Activated CD4-positive, CD25-positive, alpha-beta regulatory T cell treated with anti-CD3 and anti-CD28 coated beads, Interleukin-2, amount 50 U/mL, for 72 hours (primary cell): ENCODE measurements at regions not wholly inside any gene's neighbourhood (a gene's known extent, or its start where the extent isn't known, plus 50 kb on each side); places are given as distances from the start of the nearest gene placed in this dataset.

ENCODE experiments used
- DNase-seq: peaks from one replicate; pipeline ENCODE4 v3.0.0; 2021

- DNase-seq, result no peak
Observed at GRCh38 chr6:108734271-108734922, 113.8 kb upstream of the ARMC2 start.

GRCh38 chr6:108735310-108736001 lies 112.8 kb upstream of the ARMC2 start:
- no peak for DNase-seq

GRCh38 chr6:108736002-108736361 lies 112.2 kb upstream of the ARMC2 start:
- DNase-seq, result no peak

GRCh38 chr6:108736832-108737231 lies 111.4 kb upstream of the ARMC2 start:
- DNase-seq, result no peak

GRCh38 chr6:108737594-108738546 lies 110.4 kb upstream of the ARMC2 start:
- no peak for DNase-seq

- no peak for DNase-seq
Observed at GRCh38 chr6:108738684-108739416, 109.4 kb upstream of the ARMC2 start.

GRCh38 chr6:108739496-108740330 lies 108.5 kb upstream of the ARMC2 start:
- no peak for DNase-seq

- no peak for DNase-seq
Observed at GRCh38 chr6:108741331-108741989, 106.8 kb upstream of the ARMC2 start.

- no peak for DNase-seq
Observed at GRCh38 chr6:108742041-108742440, 106.2 kb upstream of the ARMC2 start.

GRCh38 chr6:108744244-108744972 lies 103.8 kb upstream of the ARMC2 start:
- no peak for DNase-seq

GRCh38 chr6:108744996-108745395 lies 103.2 kb upstream of the ARMC2 start:
- no peak for DNase-seq

- DNase-seq, result no peak
Observed at GRCh38 chr6:108745664-108746336, 102.4 kb upstream of the ARMC2 start.

GRCh38 chr6:108746366-108746765 lies 101.9 kb upstream of the ARMC2 start:
- no peak for DNase-seq

- no peak for DNase-seq
Observed at GRCh38 chr6:108746836-108747575, 101.2 kb upstream of the ARMC2 start.

- no peak for DNase-seq
Observed at GRCh38 chr6:108748055-108748454, 100.2 kb upstream of the ARMC2 start.

- no peak for DNase-seq
Observed at GRCh38 chr6:108748959-108749358, 99.3 kb upstream of the ARMC2 start.

- no peak for DNase-seq
Observed at GRCh38 chr6:108750801-108751200, 97.4 kb upstream of the ARMC2 start.

GRCh38 chr6:108751282-108751681 lies 96.9 kb upstream of the ARMC2 start:
- DNase-seq, result no peak
